ENCODE measurements at regions not wholly inside any gene's neighbourhood (a gene's known extent, or its start where the extent isn't known, plus 50 kb on each side); places are given as distances from the start of the nearest gene placed in this dataset.
"Not testable (repeated sequence)": the region's sequence is repeated elsewhere in the genome, so short reads cannot be mapped to it uniquely, and the experiment has no call there.

DNA sequence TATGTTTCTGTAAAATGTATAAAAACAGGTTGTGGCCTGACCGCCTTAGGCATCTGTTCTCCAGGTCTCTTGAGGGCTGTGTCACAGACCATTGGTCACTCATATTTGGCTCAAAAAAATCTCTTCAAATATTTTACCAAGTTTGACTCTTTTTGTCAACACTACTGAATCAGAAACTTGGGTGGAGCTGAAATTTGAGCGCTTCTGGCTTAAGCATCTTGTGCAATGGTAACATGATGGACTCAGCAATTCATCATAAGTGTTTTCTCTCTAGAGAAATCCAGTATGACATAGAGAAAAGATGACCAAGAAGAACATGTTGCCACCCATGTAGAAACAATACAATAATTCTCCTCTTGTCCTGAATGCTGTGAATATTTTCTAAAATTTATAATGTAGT is 387.9 kb downstream of the MAT2B start:
- no peak for DNase-seq (ENCODE audit: low read depth)
- in situ Hi-C loops (cut with HindIII; ENCODE audit: low sequenced_read_pairs): no loop called here
- TF ChIP-seq, protein P1, sequence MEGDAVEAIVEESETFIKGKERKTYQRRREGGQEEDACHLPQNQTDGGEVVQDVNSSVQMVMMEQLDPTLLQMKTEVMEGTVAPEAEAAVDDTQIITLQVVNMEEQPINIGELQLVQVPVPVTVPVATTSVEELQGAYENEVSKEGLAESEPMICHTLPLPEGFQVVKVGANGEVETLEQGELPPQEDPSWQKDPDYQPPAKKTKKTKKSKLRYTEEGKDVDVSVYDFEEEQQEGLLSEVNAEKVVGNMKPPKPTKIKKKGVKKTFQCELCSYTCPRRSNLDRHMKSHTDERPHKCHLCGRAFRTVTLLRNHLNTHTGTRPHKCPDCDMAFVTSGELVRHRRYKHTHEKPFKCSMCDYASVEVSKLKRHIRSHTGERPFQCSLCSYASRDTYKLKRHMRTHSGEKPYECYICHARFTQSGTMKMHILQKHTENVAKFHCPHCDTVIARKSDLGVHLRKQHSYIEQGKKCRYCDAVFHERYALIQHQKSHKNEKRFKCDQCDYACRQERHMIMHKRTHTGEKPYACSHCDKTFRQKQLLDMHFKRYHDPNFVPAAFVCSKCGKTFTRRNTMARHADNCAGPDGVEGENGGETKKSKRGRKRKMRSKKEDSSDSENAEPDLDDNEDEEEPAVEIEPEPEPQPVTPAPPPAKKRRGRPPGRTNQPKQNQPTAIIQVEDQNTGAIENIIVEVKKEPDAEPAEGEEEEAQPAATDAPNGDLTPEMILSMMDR (IDR thresholded peaks at IDR 0.05; ENCODE audit: low read depth, low read length, missing control alignments): no peak
- H3K4me3 ChIP-seq (ENCODE audit: low read depth, low read length): no peak overlapping the region

DNA sequence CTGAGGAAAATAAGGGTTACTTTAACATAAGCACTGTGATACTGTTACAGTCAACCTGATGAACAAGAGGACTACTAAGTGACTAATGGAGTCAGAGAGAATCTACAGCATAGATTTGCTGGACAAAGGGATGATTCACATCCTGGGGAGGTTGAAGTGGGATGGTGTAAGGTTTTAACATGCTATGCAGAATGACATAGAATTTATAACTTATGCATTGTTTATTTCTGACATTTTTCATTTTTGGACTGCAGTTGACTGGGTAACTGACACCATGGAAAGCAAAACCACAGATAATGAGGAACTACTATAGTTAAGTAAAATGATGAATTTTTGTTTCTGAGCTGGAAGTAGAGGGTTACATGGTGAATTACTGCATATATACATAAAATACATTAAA is 389.2 kb downstream of the MAT2B start:
- TF ChIP-seq, protein P1 (IDR thresholded peaks at IDR 0.05; ENCODE audit: low read depth, low read length, missing control alignments): no peak
- in situ Hi-C loops (cut with HindIII; ENCODE audit: low sequenced_read_pairs): no loop called here
- peak; percentile 4 for DNase-seq (ENCODE audit: low read depth)
- H3K4me3 ChIP-seq (ENCODE audit: low read depth, low read length): no peak overlapping the region

DNA sequence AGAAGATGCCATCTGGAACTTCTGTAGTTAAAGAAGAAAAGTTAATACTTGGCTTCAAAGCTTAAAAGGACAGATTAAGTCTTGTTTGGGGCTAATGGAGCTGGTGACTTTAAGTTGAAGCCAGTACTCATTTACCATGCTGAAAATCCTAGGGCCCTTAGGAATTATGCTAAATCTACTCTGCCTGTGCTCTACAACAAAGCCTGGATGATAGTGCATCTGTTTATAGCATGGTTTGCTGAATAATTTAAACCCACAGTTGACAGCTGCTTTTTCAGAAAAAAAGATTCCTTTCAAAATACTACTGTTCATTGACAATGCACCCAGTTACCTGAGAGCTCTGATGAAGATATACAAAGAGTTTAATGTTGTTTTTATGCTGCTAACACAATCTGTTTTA is 393.5 kb downstream of the MAT2B start:
- no peak for DNase-seq (ENCODE audit: low read depth)
- no peak overlapping the region for H3K4me3 ChIP-seq (ENCODE audit: low read depth, low read length)
- TF ChIP-seq, protein P1 (IDR thresholded peaks at IDR 0.05; ENCODE audit: low read depth, low read length, missing control alignments): no peak
- in situ Hi-C loops (cut with HindIII; ENCODE audit: low sequenced_read_pairs): no loop called here

DNA sequence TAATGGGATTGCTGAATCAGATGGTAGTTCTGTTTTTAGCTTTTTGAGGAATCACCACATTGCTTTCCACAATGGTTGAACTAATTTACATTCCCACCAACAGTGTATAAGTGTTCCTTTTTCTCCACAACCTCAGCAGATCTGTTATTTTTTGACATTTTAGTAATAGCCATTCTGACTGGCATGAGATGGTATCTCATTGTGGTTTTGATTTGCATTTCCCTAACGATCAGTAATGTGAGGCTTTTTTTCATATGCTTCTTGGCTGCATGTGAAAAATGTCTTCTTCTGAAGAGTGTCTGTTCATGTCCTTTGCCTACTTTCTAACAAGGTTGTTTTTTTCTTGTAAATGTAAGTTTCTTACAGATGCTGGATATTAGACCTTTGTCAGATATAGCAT is 402.4 kb downstream of the MAT2B start:
- DNase-seq (ENCODE audit: low read depth): not testable (repeated sequence)

GRCh38 chr5:163908253-163908652 is 402.8 kb downstream of the MAT2B start:
- in situ Hi-C loops (cut with HindIII; ENCODE audit: low sequenced_read_pairs): no loop called here
- H3K4me3 ChIP-seq (ENCODE audit: low read depth, low read length): no peak overlapping the region
- DNase-seq (ENCODE audit: low read depth): no peak

More for the DNA sequence above, 402.4 kb downstream of the MAT2B start:
- in situ Hi-C loops (cut with HindIII; ENCODE audit: low sequenced_read_pairs); H3K4me3 ChIP-seq (ENCODE audit: low read depth, low read length): not testable (repeated sequence)

DNA sequence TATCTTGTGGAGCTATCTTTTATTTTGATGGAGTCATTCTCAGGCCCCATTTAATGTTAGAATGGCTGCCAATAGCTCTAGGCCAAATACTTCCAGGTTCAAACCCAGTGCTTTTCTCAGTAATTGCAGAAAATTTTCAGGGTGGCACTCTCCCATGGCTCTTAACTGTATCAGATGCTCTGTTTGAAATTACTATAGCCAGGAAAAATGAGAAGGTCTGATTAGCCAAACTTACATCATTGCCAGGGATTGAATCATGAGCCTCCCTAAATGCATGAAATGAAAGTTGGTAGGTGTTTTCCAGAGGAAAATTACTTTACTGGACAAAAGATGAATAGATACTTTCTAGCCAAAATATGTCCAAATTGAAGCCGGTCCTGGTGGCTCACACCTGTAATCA is 404.8 kb downstream of the MAT2B start:
- H3K4me3 ChIP-seq (ENCODE audit: low read depth, low read length): no peak overlapping the region
- in situ Hi-C loops (cut with HindIII; ENCODE audit: low sequenced_read_pairs): no loop called here
- TF ChIP-seq, protein P1 (IDR thresholded peaks at IDR 0.05; ENCODE audit: low read depth, low read length, missing control alignments): no peak
- no peak for DNase-seq (ENCODE audit: low read depth)

More at GRCh38 chr5:163908253-163908652, 402.8 kb downstream of the MAT2B start:
- TF ChIP-seq, protein P1 (IDR thresholded peaks at IDR 0.05; ENCODE audit: low read depth, low read length, missing control alignments): no peak

DNA sequence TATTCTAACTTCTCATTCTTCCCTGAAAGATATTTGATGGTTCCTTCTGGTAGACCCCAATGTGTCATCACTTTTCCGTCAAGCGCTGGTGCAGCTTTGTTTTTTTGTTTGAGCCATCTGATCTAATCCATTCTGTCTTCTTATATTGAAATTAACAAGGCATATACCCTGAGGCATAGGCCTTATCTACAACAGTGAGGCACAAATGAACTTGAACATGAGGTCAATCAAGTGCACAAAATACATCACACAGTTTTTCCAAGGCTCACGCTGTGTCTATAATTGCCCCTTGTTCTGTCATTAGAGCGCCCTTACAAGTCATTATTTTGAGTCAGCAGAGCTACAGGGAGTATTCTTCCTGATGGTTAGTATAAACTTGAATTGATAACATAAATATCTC is 406.6 kb downstream of the MAT2B start:
- no peak for DNase-seq (ENCODE audit: low read depth)
- TF ChIP-seq, protein P1 (IDR thresholded peaks at IDR 0.05; ENCODE audit: low read depth, low read length, missing control alignments): no peak

More for the DNA sequence above, 406.6 kb downstream of the MAT2B start:
- in situ Hi-C loops (cut with HindIII; ENCODE audit: low sequenced_read_pairs): no loop called here
- no peak overlapping the region for H3K4me3 ChIP-seq (ENCODE audit: low read depth, low read length)

Measured in astrocyte of the cerebellum (primary cell).